ENCODE measurements at regions not wholly inside any gene's neighbourhood (a gene's known extent, or its start where the extent isn't known, plus 50 kb on each side); places are given as distances from the start of the nearest gene placed in this dataset.
A peak's percentile ranks its signal among the peaks of the same experiment; 100 is the strongest.

- DNase-seq: peak; percentile 22
These were observed 492.1 kb upstream of the MYT1L start for GRCh38 chr2:2823061-2823753.

GRCh38 chr2:2822143-2822542, 491.1 kb upstream of the MYT1L start:
- DNase-seq: no peak

- peak; percentile 22 for DNase-seq
These were observed 481.6 kb upstream of the MYT1L start for GRCh38 chr2:2812648-2813047.

- DNase-seq: peak; percentile 32
These were observed 481.0 kb upstream of the MYT1L start for GRCh38 chr2:2812117-2812516.

GRCh38 chr2:2810504-2810903, 479.4 kb upstream of the MYT1L start:
- peak; percentile 33 for DNase-seq

- DNase-seq: peak; percentile 28
These were observed 478.7 kb upstream of the MYT1L start for GRCh38 chr2:2809771-2810170.

- peak; percentile 27 for DNase-seq
These were observed 477.5 kb upstream of the MYT1L start for GRCh38 chr2:2808551-2809058.

- peak; percentile 18 for DNase-seq
These were observed 475.6 kb upstream of the MYT1L start for GRCh38 chr2:2806711-2807110.

GRCh38 chr2:2805263-2805662, 474.2 kb upstream of the MYT1L start:
- no peak for DNase-seq

GRCh38 chr2:2804528-2804927, 473.5 kb upstream of the MYT1L start:
- no peak for DNase-seq

- DNase-seq: no peak
These were observed 470.4 kb upstream of the MYT1L start for GRCh38 chr2:2801458-2801857.

GRCh38 chr2:2800697-2801096, 469.6 kb upstream of the MYT1L start:
- DNase-seq: peak; percentile 23

GRCh38 chr2:2800001-2800400, 468.9 kb upstream of the MYT1L start:
- DNase-seq: no peak

GRCh38 chr2:2799151-2799697, 468.1 kb upstream of the MYT1L start:
- peak; percentile 35 for DNase-seq

- DNase-seq: no peak
These were observed 467.3 kb upstream of the MYT1L start for GRCh38 chr2:2798337-2798736.

- peak; percentile 12 for DNase-seq
These were observed 466.7 kb upstream of the MYT1L start for GRCh38 chr2:2797797-2798196.

GRCh38 chr2:2796207-2796606, 465.1 kb upstream of the MYT1L start:
- DNase-seq: no peak

GRCh38 chr2:2795438-2796091, 464.5 kb upstream of the MYT1L start:
- DNase-seq: peak; percentile 37

GRCh38 chr2:2793925-2794560, 463.0 kb upstream of the MYT1L start:
- peak; percentile 43 for DNase-seq

GRCh38 chr2:2793514-2793913, 462.4 kb upstream of the MYT1L start:
- DNase-seq: no peak

GRCh38 chr2:2791606-2792005, 460.5 kb upstream of the MYT1L start:
- no peak for DNase-seq

- DNase-seq: no peak
These were observed 460.0 kb upstream of the MYT1L start for GRCh38 chr2:2791031-2791430.

- peak; percentile 78 for DNase-seq
These were observed 457.0 kb upstream of the MYT1L start for GRCh38 chr2:2788076-2788475.
